Gastrocnemius medialis (tissue), 4 donors: ENCODE measurements at regions not wholly inside any gene's neighbourhood (a gene's known extent, or its start where the extent isn't known, plus 50 kb on each side); places are given as distances from the start of the nearest gene placed in this dataset.

Experiments used
- POLR2A ChIP-seq, 2 donors: fragments of 450-650 bp; IDR thresholded peaks; one replicate each; pipeline ENCODE4 v1.6.1; 2017; ENCODE audit warnings: antibody characterized with exemption in 2 of 2, mild to moderate bottlenecking in 2 of 2, moderate library complexity in 2 of 2
- TF ChIP-seq, protein P1 (sequence below), 5 experiments: fragments of 450-650 bp in 3 of 5; fragments of 200-600 bp in 2 of 5; sonication (generic) in 2 of 5; IDR thresholded peaks in 4 of 5; conservative IDR thresholded peaks in 1 of 5; 1 replicate in 4 of 5; 2 replicates in 1 of 5; pipeline ENCODE4 v1.5.1; 2016 to 2019; ENCODE audit warnings: antibody characterized with exemption in 5 of 5, mild to moderate bottlenecking in 3 of 5, moderate library complexity in 3 of 5

DNA sequence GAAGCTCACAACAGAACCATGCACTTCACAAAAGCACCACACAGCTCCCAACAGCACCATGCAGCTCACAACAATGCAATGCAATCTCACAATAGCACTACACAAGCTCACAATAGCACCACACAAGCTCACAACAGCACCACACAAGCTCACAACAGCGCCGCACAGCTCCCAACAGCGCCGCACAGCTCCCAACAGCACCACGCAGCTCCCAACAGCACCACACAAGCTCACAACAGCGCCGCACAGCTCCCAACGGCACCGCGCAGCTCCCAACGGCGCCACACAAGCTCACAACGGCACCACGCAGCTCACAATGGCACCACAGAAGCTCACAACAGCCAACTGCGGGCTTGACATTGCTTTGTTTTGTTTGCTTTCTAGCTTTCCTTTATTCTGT lies 198.1 kb downstream of the DLL1 start:
- TF ChIP-seq, protein P1, sequence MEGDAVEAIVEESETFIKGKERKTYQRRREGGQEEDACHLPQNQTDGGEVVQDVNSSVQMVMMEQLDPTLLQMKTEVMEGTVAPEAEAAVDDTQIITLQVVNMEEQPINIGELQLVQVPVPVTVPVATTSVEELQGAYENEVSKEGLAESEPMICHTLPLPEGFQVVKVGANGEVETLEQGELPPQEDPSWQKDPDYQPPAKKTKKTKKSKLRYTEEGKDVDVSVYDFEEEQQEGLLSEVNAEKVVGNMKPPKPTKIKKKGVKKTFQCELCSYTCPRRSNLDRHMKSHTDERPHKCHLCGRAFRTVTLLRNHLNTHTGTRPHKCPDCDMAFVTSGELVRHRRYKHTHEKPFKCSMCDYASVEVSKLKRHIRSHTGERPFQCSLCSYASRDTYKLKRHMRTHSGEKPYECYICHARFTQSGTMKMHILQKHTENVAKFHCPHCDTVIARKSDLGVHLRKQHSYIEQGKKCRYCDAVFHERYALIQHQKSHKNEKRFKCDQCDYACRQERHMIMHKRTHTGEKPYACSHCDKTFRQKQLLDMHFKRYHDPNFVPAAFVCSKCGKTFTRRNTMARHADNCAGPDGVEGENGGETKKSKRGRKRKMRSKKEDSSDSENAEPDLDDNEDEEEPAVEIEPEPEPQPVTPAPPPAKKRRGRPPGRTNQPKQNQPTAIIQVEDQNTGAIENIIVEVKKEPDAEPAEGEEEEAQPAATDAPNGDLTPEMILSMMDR (IDR thresholded peaks at IDR 0.05 in 4 of 5, conservative IDR thresholded peaks at IDR 0.05 in 1 of 5) = no peak
- TF ChIP-seq POLR2A (IDR thresholded peaks at IDR 0.05) = no peak
